Epithelial cell of proximal tubule (primary cell): ENCODE measurements at regions not wholly inside any gene's neighbourhood (a gene's known extent, or its start where the extent isn't known, plus 50 kb on each side); places are given as distances from the start of the nearest gene placed in this dataset.
"Not testable (repeated sequence)": the region's sequence is repeated elsewhere in the genome, so short reads cannot be mapped to it uniquely, and the experiment has no call there.

Source experiments
- DNase-seq: peaks from one replicate; pipeline ENCODE4 v3.0.0-alpha.2; 2011; ENCODE audit warnings: low read depth
- H3K4me3 ChIP-seq: 2 replicates; pipeline ENCODE4 v1.5.1; 2011; ENCODE audit warnings: low read depth, mild to moderate bottlenecking, low read length
- CTCF ChIP-seq: conservative IDR thresholded peaks from 2 replicates; pipeline ENCODE4 v1.5.1; 2012; ENCODE audit warnings: low read depth, mild to moderate bottlenecking, low read length

DNA sequence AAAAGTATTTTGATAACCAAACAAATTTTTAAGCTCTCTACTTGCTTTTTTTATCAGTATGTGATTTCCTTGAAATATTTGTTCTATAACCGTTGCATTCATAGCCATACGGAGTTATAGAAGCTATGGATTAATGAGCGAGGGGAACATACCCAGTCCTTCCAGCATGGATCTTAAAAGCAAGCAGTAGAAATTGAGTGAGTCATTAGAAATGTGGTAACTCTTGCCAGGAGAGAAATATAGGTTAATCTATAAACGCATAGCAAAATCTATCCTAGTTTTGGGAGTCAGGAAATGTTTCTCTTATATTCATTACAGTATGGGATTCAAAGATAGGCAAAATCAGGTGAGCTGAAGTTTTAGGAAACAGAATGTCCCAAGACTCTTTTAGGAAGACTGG is 507.4 kb downstream of the DACH1 start:
- DNase-seq = no peak
- TF ChIP-seq CTCF = no peak
- H3K4me3 ChIP-seq = no peak overlapping the region

DNA sequence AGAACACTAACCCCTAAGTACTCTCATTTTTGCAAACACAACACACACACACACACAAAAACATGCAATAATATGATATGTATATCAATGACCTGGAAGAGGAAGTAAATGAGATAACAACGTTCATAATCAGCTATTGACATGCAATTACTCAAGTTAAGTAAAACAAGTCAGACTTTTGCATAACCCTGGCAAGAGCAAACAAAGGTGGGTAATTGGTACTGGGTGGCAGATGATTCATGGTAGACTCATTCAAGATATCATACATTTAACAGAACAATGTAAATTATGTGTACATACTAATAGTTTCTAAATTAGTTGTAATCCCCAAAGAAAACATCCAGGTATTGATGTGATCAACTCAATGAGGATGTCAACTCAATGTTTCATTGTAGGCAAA is 508.8 kb downstream of the DACH1 start:
- no peak for DNase-seq
- no peak for TF ChIP-seq CTCF
- no peak overlapping the region for H3K4me3 ChIP-seq

- no peak for TF ChIP-seq CTCF
- no peak for DNase-seq
- H3K4me3 ChIP-seq = no peak overlapping the region
Measured at GRCh38 chr13:71355010-71355409, 512.0 kb downstream of the DACH1 start.

- TF ChIP-seq CTCF = no peak
- no peak overlapping the region for H3K4me3 ChIP-seq
Measured at GRCh38 chr13:71350886-71351285, 516.1 kb downstream of the DACH1 start.

GRCh38 chr13:71345856-71346255 is 521.1 kb downstream of the DACH1 start:
- DNase-seq, H3K4me3 ChIP-seq: not testable (repeated sequence)

More at GRCh38 chr13:71350886-71351285, 516.1 kb downstream of the DACH1 start:
- no peak for DNase-seq

DNA sequence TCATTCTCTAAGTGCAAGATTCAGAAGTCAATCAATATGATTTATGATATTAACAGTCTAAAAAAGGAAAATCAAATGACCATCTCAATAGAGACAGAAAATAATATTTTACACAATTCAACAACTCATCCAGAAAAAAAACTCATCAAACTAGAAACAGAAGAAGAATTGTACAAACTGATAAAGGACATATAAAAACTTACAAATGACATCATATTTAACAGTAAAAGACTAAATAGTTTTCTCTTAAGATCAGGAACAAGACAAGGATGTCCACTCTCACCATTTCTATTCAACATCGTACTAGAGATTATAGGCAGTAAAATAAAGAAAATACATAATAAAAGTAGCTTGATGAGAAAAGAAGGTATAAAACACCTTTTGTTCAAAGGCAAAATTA is 527.3 kb downstream of the DACH1 start:
- no peak for TF ChIP-seq CTCF
- no peak overlapping the region for H3K4me3 ChIP-seq
- no peak for DNase-seq

DNA sequence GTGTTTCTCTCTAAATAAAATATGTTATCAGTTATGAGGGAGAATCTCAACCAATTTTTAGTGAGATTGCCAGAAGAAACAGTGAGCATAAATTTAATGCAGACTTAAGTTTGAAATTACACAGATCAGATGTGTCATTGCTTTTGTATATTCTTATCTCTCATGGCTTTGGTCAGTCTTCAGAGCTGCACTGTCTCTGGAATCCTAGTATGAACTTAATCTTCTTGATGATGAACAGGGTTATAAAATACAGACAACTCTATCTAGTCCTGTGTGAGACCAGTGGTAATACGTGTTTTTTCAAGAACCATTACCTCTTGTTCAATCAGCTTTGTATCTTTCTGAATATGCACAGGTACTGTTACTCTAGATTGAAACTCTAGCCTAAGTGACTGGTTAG is 528.0 kb downstream of the DACH1 start:
- TF ChIP-seq CTCF = no peak
- no peak for DNase-seq

DNA sequence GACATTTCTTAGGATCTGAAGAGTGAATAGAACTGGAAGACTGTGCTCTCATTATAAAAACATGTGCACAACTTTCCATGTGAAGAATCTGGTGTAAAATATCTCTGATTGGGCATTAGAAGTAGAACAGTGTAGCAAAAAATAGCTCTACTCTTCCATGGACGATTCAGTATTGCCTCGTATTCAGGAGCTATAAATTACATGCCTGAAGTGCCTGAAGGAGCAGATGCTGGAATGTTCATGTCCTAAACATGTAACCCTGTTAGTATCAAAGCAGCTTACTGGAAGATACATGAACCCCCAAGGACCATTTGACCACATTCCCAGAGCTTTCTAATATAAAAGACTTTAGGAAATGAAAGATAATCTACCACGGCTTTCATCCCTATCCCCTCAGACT is 528.9 kb downstream of the DACH1 start:
- DNase-seq = no peak
- TF ChIP-seq CTCF = no peak
- no peak overlapping the region for H3K4me3 ChIP-seq

More for the DNA sequence above, 528.0 kb downstream of the DACH1 start:
- no peak overlapping the region for H3K4me3 ChIP-seq
